B cell (primary cell): ENCODE measurements at regions not wholly inside any gene's neighbourhood (a gene's known extent, or its start where the extent isn't known, plus 50 kb on each side); places are given as distances from the start of the nearest gene placed in this dataset.

Experiments used
- ATAC-seq: fragments of 200-7000 bp; cut with Tn5 transposase; one replicate; pipeline ENCODE4 v1.10.0; 2021; ENCODE audit warnings: low read depth, mild to moderate bottlenecking, moderate number of reproducible peaks, moderate library complexity
- CTCF ChIA-PET: fragments of 350-600 bp; sonication (Branson Sonifier 250); formaldehyde crosslinking; loops from one replicate; lab custom pipeline; 2021; ENCODE audit warnings: antibody characterized with exemption, inconsistent platforms; lab: Charles Lee
- POLR2A ChIA-PET: fragments of 350-600 bp; sonication (Branson Sonifier 250); formaldehyde crosslinking; loops from one replicate; lab custom pipeline; 2021; ENCODE audit warnings: antibody characterized with exemption; lab: Charles Lee
- DNase-seq: peaks from one replicate; pipeline ENCODE4 v3.0.0; 2013
- H2AFZ ChIP-seq: 2 replicates; pipeline ENCODE4 v1.6.1; 2012; ENCODE audit warnings: mild to moderate bottlenecking, low read depth, low read length; ENCODE audit not compliant: insufficient read depth, poor library complexity, severe bottlenecking
- H3K27ac ChIP-seq, 2 donors: 1 replicate in 1 of 2; 2 replicates in 1 of 2; pipeline ENCODE4 v1.5.1; 2012 to 2013; ENCODE audit warnings: low read length in 2 of 2, mild to moderate bottlenecking in 2 of 2, moderate library complexity in 1 of 2
- H3K27me3 ChIP-seq, 4 experiments: fragments of 200-600 bp in 1 of 4; sonication (generic) in 1 of 4; replicated peaks in 1 of 4; 1 replicate in 2 of 4; 2 replicates in 2 of 4; pipeline versions ENCODE4 v1.6.1 to v1.7.0; 2013 to 2016; ENCODE audit warnings: low read length in 3 of 4, mild to moderate bottlenecking in 2 of 4, mixed read lengths in 1 of 4, moderate library complexity in 1 of 4; ENCODE audit not compliant: insufficient read depth in 4 of 4, control insufficient read depth in 3 of 4; ENCODE audit errors: control extremely low read depth in 1 of 4
- H3K36me3 ChIP-seq, 2 experiments: replicated peaks in 1 of 2; 1 replicate in 1 of 2; 2 replicates in 1 of 2; pipeline versions ENCODE4 v1.6.1 to v1.7.1; 2013; ENCODE audit warnings: low read length in 1 of 2; ENCODE audit not compliant: insufficient read depth in 2 of 2, control insufficient read depth in 1 of 2; ENCODE audit errors: control extremely low read depth in 1 of 2, extremely low read depth in 1 of 2
- H3K4me1 ChIP-seq, 2 donors: fragments of 200-600 bp in 1 of 2; sonication (generic) in 1 of 2; 1 replicate in 1 of 2; 2 replicates in 1 of 2; pipeline versions ENCODE4 v1.5.1 to v1.6.1; 2013 to 2017; ENCODE audit warnings: low read length in 2 of 2; ENCODE audit not compliant: control insufficient read depth in 2 of 2, insufficient read depth in 2 of 2
- H3K4me2 ChIP-seq: replicated peaks from 2 replicates; pipeline ENCODE3; 2012; ENCODE audit warnings: mild to moderate bottlenecking, low read depth, low read length; ENCODE audit not compliant: poor library complexity, severe bottlenecking
- H3K4me3 ChIP-seq, 5 experiments: fragments of 200-600 bp in 1 of 5; sonication (generic) in 1 of 5; 1 replicate in 3 of 5; 2 replicates in 2 of 5; pipeline versions ENCODE4 v1.5.1 to v1.7.0; 2011 to 2016; ENCODE audit warnings: low read length in 4 of 5, mild to moderate bottlenecking in 4 of 5, low read depth in 2 of 5, control low read depth in 1 of 5, moderate library complexity in 1 of 5; ENCODE audit not compliant: insufficient read depth in 1 of 5; ENCODE audit errors: control extremely low read depth in 1 of 5, extremely low read depth in 1 of 5
- H3K79me2 ChIP-seq: fragments of 200-600 bp; sonication (generic); one replicate; pipeline ENCODE4 v1.6.0; 2016; ENCODE audit warnings: low read length; ENCODE audit not compliant: control insufficient read depth, insufficient read depth
- H3K9ac ChIP-seq: fragments of 200-600 bp; sonication (generic); 2 replicates; pipeline ENCODE4 v1.6.1; 2017; ENCODE audit warnings: mild to moderate bottlenecking, low read length, moderate library complexity
- H3K9me3 ChIP-seq, 3 donors: one replicate each; pipeline versions ENCODE4 v1.6.1 to v1.7.1; 2013; ENCODE audit warnings: low read length in 2 of 3; ENCODE audit not compliant: control insufficient read depth in 2 of 3, insufficient read depth in 1 of 3; ENCODE audit errors: control extremely low read depth in 1 of 3
- H4K20me1 ChIP-seq: 2 replicates; pipeline ENCODE4 v1.6.0; 2012; ENCODE audit warnings: mild to moderate bottlenecking, low read length; ENCODE audit not compliant: insufficient read depth, control insufficient read depth, poor library complexity, severe bottlenecking
- H3K27ac Mint-ChIP-seq: one replicate; pipeline ENCODE4 v1.8.0; 2021; ENCODE audit warnings: mixed read lengths
- H3K27me3 Mint-ChIP-seq: one replicate; pipeline ENCODE4 v1.8.0; 2021; ENCODE audit warnings: mixed read lengths
- H3K4me1 Mint-ChIP-seq: one replicate; pipeline ENCODE4 v1.8.0; 2021; ENCODE audit warnings: mixed read lengths
- H3K4me3 Mint-ChIP-seq: one replicate; pipeline ENCODE4 v1.8.0; 2021; ENCODE audit warnings: mixed read lengths
- H3K9me3 Mint-ChIP-seq: one replicate; pipeline ENCODE4 v1.8.0; 2022; ENCODE audit warnings: mixed read lengths; ENCODE audit not compliant: insufficient read depth
- EZH2 ChIP-seq: IDR thresholded peaks from 2 replicates; pipeline ENCODE4 v1.6.1; 2012; ENCODE audit warnings: borderline replicate concordance, low read depth, mild to moderate bottlenecking, moderate library complexity, low read length; ENCODE audit not compliant: insufficient read depth, poor library complexity, severe bottlenecking
- WGBS: methylation state at CpG from one replicate; pipeline ENCODE4 v1.1.5; 2013; ENCODE audit warnings: missing lambda C conversion rate; ENCODE audit not compliant: insufficient coverage; 5-methylcytosine and 5-hydroxymethylcytosine counted together
- intact Hi-C: fragments of 100-400 bp; cut with micrococcal nuclease; formaldehyde crosslinking; loops from one replicate; pipeline ENCODE4 v1.10.0; 2022
- TF ChIP-seq, protein P1 (sequence below): fragments of 200-600 bp; IDR thresholded peaks from one replicate; pipeline ENCODE4 v1.8.0; 2022; ENCODE audit warnings: antibody characterized with exemption, mild to moderate bottlenecking

DNA sequence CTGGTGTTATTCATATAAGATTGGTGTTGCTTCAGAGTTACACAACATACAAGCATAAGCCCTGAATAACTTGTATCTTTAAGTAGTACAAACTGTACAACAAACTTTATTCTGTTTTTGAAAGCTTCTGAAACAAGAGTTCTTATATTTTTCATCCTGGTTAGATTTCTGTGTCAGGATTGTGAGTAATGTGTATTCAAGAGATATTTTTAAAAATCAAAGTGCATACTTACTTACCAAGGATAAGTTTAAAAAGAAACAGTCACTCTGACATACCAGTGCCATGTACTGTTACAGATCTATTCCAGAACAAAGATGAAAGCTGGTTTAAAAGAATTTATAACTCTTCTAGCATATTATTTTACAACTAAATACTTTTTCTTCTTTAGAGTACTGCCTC lies 755.1 kb downstream of the ZPLD1 start:
- H3K79me2 ChIP-seq: no peaks in the 10 kb centered on the region
- Mint-ChIP-seq H3K4me1 (no peaks in the 10 kb centered on the region), H3K4me3 (no peak overlapping the region), H3K9me3 (peaks cover 4% of the 10 kb centered on the region), H3K27me3 (no peaks in the 10 kb centered on the region), H3K27ac (no peak overlapping the region)
- ChIA-PET CTCF (no interaction called here), POLR2A (no interaction called here)
- no peaks in the 10 kb centered on the region for H3K27me3 ChIP-seq
- H2AFZ ChIP-seq: no peak overlapping the region
- DNase-seq (no peak), ATAC-seq (no peak)
- H3K27ac ChIP-seq: no peak overlapping the region
- no peak overlapping the region for H3K9ac ChIP-seq
- H3K4me3 ChIP-seq: no peak overlapping the region
- intact Hi-C loops: no loop called here
- H4K20me1 ChIP-seq: no peaks in the 10 kb centered on the region
- no peak overlapping the region for H3K4me2 ChIP-seq
- peaks cover 0 to 2% (median 0%) of the 10 kb centered on the region in 3 donors for H3K9me3 ChIP-seq
- no peaks in the 10 kb centered on the region for H3K36me3 ChIP-seq
- no peaks in the 10 kb centered on the region for H3K4me1 ChIP-seq
- no peak for TF ChIP-seq EZH2
- TF ChIP-seq, protein P1, sequence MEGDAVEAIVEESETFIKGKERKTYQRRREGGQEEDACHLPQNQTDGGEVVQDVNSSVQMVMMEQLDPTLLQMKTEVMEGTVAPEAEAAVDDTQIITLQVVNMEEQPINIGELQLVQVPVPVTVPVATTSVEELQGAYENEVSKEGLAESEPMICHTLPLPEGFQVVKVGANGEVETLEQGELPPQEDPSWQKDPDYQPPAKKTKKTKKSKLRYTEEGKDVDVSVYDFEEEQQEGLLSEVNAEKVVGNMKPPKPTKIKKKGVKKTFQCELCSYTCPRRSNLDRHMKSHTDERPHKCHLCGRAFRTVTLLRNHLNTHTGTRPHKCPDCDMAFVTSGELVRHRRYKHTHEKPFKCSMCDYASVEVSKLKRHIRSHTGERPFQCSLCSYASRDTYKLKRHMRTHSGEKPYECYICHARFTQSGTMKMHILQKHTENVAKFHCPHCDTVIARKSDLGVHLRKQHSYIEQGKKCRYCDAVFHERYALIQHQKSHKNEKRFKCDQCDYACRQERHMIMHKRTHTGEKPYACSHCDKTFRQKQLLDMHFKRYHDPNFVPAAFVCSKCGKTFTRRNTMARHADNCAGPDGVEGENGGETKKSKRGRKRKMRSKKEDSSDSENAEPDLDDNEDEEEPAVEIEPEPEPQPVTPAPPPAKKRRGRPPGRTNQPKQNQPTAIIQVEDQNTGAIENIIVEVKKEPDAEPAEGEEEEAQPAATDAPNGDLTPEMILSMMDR: no peak

DNA sequence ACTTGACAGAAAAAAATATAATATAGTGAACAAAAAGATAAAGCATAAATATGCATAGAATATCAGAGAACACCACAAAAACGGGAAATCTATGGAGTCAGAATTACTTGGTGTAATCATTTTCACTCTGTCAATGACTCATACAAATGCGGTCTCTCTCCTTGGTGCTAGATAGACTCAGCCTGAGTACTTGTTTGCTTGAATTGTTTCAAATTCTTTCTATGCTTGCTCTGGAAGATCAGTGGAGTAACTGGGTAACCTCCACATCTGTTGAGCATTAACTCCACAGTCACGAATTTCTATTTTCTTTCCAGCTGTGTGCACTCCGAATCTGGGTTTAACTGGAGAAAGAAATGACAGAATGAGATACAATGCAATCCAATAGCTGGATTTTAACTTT lies 760.4 kb downstream of the ZPLD1 start:
- no peak for ATAC-seq
- H3K27me3 ChIP-seq: no peaks in the 10 kb centered on the region
- intact Hi-C loops: no loop called here
- H3K4me2 ChIP-seq: no peak overlapping the region
- Mint-ChIP-seq H3K4me3 (no peak overlapping the region), H3K9me3 (peaks cover 4% of the 10 kb centered on the region), H3K4me1 (no peaks in the 10 kb centered on the region), H3K27me3 (no peaks in the 10 kb centered on the region), H3K27ac (no peak overlapping the region)
- DNase-seq: no peak
- no peaks in the 10 kb centered on the region for H3K9me3 ChIP-seq
- CTCF ChIA-PET: no interaction called here
- no peaks in the 10 kb centered on the region for H3K79me2 ChIP-seq
- no peak overlapping the region for H2AFZ ChIP-seq
- no peaks in the 10 kb centered on the region for H3K4me1 ChIP-seq
- POLR2A ChIA-PET: no interaction called here
- WGBS: no CpG with 5 or more reads among the region's 4 CpGs
- no peak overlapping the region for H3K9ac ChIP-seq
- H3K27ac ChIP-seq: no peak overlapping the region
- no peaks in the 10 kb centered on the region for H3K36me3 ChIP-seq
- no peak for TF ChIP-seq EZH2
- TF ChIP-seq, protein P1: no peak
- no peaks in the 10 kb centered on the region for H4K20me1 ChIP-seq
- no peak overlapping the region for H3K4me3 ChIP-seq
